ENCODE measurements at regions not wholly inside any gene's neighbourhood (a gene's known extent, or its start where the extent isn't known, plus 50 kb on each side); places are given as distances from the start of the nearest gene placed in this dataset.

GRCh38 chr7:42596737-42597136 is 315.1 kb downstream of the C7orf25 start:
- TF ChIP-seq CTCF (IDR thresholded peaks at IDR 0.05) (no peak), POLR2A (IDR thresholded peaks at IDR 0.05) (no peak)
- intact Hi-C loops (cut with DNase I; ENCODE audit: low total_unique reads): no loop called here
- H3K4me3 ChIP-seq (ENCODE audit: low read depth, poor library complexity, severe bottlenecking): no peak overlapping the region
- DNase-seq (ENCODE audit: low spot score in 2 of 2): no peak

GRCh38 chr7:42593860-42594259 is 318.0 kb downstream of the C7orf25 start:
- no peak for TF ChIP-seq CTCF (IDR thresholded peaks at IDR 0.05)
- TF ChIP-seq POLR2A (IDR thresholded peaks at IDR 0.05): no peak
- 91% methylated on average over 3 of the region's 3 CpGs for WGBS, 2 donors
- intact Hi-C loops (cut with DNase I; ENCODE audit: low total_unique reads): no loop called here
- DNase-seq (ENCODE audit: low spot score in 2 of 2): no peak
- no peak overlapping the region for H3K4me3 ChIP-seq (ENCODE audit: low read depth, poor library complexity, severe bottlenecking)

DNA sequence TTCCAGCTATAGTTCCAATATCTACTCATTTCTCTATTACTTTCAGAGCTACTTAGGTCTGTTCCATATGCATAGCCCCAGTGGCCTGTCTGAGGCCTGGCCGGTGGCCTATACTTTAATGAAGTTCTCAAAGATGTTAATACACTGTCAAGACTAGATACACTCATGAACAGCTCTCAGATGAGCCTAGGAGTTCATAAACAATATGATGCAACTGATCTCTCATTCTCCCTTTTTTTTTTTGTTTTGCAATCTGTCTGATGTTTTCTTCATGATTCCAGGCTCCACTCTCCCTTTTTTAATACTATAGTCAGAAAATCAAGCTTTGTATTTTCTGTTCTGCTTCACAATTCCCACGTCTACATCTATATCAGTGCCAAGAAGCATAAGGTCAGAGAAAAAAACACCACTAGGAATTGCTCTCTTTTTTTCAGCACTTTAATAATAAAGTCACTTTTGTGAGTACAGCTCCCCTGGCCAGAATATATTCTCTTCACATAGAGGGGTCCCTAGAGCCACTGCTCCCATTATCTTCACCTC is 321.0 kb downstream of the C7orf25 start:
- intact Hi-C loops (cut with DNase I; ENCODE audit: low total_unique reads): no loop called here
- no peak overlapping the region for H3K4me3 ChIP-seq (ENCODE audit: low read depth, poor library complexity, severe bottlenecking)
- TF ChIP-seq POLR2A (IDR thresholded peaks at IDR 0.05) (no peak), CTCF (IDR thresholded peaks at IDR 0.05) (no peak)
- WGBS, 2 donors: 70 to 76% methylated on average over 2 of the region's 2 CpGs
- DNase-seq (ENCODE audit: low spot score in 2 of 2): no peak

DNA sequence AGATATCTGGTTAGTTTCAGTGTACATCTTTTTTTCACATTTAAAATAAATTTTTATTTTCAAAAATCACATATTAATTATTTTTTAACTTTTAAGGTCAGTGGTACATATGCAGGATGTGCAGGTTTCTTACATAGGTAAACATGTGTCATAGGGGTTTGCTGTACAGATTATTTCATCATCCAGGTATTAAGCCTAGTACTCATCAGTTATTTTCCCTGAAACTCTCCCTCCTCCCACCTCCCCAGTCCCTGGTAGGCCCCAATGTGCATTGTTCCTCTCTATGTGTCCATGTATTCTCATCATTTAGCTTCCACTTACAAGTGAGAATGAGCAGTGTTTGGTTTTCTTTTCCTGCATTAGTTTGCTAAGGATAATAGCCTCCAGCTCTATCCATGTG is 323.0 kb downstream of the C7orf25 start:
- TF ChIP-seq POLR2A (IDR thresholded peaks at IDR 0.05) (no peak), CTCF (IDR thresholded peaks at IDR 0.05) (no peak)
- intact Hi-C loops (cut with DNase I; ENCODE audit: low total_unique reads): no loop called here
- no peak for DNase-seq (ENCODE audit: low spot score in 2 of 2)
- H3K4me3 ChIP-seq (ENCODE audit: low read depth, poor library complexity, severe bottlenecking): no peak overlapping the region

DNA sequence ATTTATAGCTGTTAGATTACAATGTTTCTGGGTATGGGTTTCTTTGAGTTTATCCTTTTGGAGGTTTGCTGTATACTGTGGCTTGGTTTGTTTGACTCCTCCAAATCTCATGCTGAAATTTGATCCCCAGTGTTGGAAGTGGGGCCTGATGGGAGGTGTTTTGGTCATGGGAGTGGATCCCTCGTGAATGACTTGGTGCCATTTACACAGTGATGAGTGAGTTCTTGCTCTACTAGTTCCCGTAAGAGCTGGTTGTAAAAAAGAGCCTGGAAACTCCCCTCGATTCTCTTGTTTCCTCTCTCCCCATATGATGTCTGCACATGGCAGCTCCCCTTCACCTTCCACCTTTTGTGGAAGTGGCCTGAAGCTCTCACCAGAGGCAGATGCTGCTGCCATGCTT is 324.1 kb downstream of the C7orf25 start:
- no peak overlapping the region for H3K4me3 ChIP-seq (ENCODE audit: low read depth, poor library complexity, severe bottlenecking)
- intact Hi-C loops (cut with DNase I; ENCODE audit: low total_unique reads): no loop called here
- WGBS, 2 donors: 53 to 57% methylated on average over 3 of the region's 3 CpGs
- DNase-seq (ENCODE audit: low spot score in 2 of 2): no peak
- TF ChIP-seq POLR2A (IDR thresholded peaks at IDR 0.05) (no peak), CTCF (IDR thresholded peaks at IDR 0.05) (no peak)

DNA sequence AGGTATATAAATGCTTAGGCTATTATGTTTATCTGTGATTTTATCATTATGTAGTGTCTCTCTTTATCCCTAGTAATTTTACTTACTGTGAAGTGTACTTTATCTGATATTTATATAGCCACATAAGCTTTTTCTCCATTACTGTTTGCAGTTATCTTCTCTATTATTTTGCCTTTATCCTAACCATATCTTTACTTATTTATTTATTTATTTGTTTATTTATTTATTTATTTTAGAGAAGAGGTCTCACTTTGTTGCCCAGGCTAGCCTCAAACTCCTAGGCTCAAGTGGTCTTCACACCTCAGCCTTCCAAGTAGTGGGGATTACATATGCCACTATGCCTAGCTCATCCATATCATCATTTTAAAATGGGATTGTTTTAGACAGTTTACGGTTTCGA is 331.8 kb downstream of the C7orf25 start:
- H3K4me3 ChIP-seq (ENCODE audit: low read depth, poor library complexity, severe bottlenecking): no peak overlapping the region
- intact Hi-C loops (cut with DNase I; ENCODE audit: low total_unique reads): no loop called here
- TF ChIP-seq POLR2A (IDR thresholded peaks at IDR 0.05): no peak
- no peak for TF ChIP-seq CTCF (IDR thresholded peaks at IDR 0.05)
- no peak for DNase-seq (ENCODE audit: low spot score in 2 of 2)
- 97 to 98% methylated on average over 2 of the region's 2 CpGs for WGBS, 2 donors
